ENCODE measurements at regions not wholly inside any gene's neighbourhood (a gene's known extent, or its start where the extent isn't known, plus 50 kb on each side); places are given as distances from the start of the nearest gene placed in this dataset.

DNA sequence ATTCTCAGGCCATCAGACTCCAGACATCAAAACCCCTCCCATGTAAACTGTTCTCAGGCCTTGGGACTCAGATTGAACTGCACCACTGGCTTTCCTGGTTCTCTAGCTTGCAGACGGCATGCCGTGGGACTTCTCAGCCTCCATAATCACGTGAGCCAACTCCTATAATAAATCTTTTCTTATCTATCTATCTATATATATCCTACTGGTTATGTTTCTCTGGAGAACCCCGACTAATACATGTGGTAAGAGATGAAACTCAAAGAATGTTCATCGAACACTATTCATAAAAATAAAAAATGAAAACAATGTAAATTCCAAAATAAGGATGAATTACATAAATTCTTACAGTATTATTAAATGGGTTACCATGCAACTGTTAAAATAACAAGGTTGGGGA is 84.5 kb upstream of the NTRK3 start:
- Histone ChIP-seq H3K27me3 (no peaks in the 10 kb centered on the region), H3K36me3 (no peaks in the 10 kb centered on the region), H3K9me3 (no peaks in the 10 kb centered on the region), H3K4me3 (no peak overlapping the region)
- no peak for DNase-seq

DNA sequence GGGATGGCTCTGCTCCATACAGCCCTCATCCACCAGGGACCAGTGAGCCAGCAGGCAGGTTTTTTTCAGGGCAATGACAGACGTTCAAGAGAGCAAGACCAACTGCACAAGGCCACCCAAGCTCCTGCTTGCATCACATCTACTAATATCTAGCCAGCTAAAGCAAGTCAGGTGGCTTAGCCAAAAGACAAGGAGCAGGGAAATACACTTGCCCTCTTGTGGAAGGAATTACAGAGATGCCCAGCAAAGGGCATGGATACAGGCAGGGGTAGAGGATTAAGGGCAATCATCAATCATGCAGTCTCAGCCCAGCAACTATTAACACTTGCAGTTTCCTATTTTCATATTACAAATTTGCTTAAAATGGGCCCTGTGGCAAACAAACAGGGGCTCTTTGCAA is 81.5 kb upstream of the NTRK3 start:
- Histone ChIP-seq H3K27me3 (no peaks in the 10 kb centered on the region), H3K9me3 (no peaks in the 10 kb centered on the region), H3K36me3 (no peaks in the 10 kb centered on the region), H3K4me3 (no peak overlapping the region)
- no peak for DNase-seq

DNA sequence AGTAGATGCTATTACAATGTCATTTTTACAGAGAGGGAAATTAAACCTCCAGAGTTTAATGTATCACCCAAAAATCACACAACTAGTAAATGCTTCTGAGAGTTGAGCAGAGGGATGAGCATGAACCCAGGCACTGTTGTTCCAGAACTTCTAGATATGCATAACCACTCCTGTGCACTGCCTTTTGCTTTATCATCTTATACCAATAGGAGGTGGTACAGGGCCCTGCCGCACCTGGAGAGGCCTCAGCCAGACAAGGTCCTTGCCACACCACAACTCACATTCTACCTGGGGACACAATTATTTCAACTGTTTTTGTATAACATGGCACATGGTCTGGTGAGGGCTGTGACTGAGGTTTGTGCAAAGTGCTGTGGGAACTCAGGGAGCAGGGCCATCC is 78.5 kb upstream of the NTRK3 start:
- Histone ChIP-seq H3K4me3 (no peak overlapping the region), H3K36me3 (no peaks in the 10 kb centered on the region), H3K27me3 (no peaks in the 10 kb centered on the region), H3K9me3 (no peaks in the 10 kb centered on the region)
- DNase-seq: no peak

DNA sequence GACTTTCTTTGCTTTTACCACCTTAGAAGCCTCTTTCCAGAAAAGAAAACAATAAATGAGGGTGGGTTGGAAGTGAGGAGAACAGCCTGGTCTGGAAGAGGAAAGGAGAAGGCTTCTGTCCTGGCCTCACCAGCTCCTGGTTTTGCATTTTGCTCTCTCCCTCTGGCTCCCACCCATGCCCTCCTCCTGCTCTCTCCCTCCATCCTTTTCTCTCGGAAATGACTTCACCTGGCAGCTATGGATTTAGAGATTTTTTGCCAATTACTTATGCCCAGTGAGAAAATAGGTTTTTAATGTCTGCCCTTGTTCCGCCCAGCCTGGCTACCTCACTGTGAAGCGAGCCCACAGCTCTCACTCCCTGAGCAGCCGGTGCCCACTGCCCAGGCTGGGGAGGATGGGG is 77.9 kb upstream of the NTRK3 start:
- H3K36me3 ChIP-seq: no peaks in the 10 kb centered on the region
- no peaks in the 10 kb centered on the region for H3K9me3 ChIP-seq
- H3K27me3 ChIP-seq: no peaks in the 10 kb centered on the region
- H3K4me3 ChIP-seq: no peak overlapping the region
- DNase-seq: peak; percentile 79

DNA sequence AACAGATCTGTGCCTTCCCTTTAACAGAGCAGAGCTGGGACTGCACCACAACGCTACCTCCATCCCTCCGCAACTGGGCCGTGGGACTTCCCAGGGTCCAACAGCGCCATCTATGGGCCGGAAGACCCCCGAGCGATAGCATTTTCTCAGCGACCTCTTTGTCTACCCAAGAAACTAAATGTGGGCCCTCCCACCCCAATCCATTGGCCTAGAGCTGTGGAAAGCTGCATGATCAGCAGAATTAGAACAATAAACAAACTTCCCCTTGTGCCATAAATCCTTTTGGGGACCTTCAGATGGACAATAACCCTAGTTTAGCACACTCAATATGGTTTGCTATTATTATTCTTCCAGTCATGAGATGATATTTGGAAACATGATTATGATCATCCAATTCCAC is 74.8 kb upstream of the NTRK3 start:
- Histone ChIP-seq H3K36me3 (no peaks in the 10 kb centered on the region), H3K27me3 (no peaks in the 10 kb centered on the region), H3K9me3 (no peaks in the 10 kb centered on the region), H3K4me3 (no peak overlapping the region)
- peak; percentile 36 for DNase-seq

DNA sequence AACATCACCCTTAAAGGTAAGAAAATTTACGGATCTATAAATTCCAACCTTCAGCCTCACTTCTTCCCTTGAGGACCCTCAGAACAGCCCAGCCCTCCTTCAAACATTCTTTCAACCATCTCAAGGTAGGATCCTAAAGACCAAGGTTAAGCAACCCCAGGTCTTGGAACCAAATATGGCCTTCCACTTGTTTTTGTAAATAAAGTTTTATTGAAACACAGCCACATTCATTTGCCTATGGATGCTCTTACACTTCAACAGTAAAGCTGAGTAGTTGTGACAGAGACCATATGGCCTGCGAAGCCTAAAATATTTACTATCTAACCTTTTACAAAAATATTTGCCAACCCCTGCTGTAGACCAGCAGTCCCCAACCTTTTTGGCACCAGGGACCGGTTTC is 70.4 kb upstream of the NTRK3 start:
- H3K27me3 ChIP-seq: no peaks in the 10 kb centered on the region
- H3K9me3 ChIP-seq: no peaks in the 10 kb centered on the region
- no peak overlapping the region for H3K4me3 ChIP-seq
- no peaks in the 10 kb centered on the region for H3K36me3 ChIP-seq
- DNase-seq: no peak

DNA sequence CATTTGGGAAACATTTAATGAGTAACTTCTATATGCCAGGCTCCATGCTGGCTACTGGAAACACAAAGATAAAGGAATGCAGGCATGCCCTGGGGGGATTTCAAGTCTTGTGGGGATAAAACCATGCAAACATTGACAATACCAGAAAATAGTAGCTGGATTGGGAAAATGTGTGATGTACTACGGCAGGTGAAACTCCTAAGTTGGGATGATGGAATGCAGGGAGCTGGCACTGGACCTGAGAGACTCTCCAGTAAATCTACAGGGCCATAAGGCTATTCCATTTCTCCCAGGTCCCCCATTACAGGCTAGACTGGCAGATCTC is 68.2 kb upstream of the NTRK3 start:
- DNase-seq: no peak
- Histone ChIP-seq H3K9me3 (no peaks in the 10 kb centered on the region), H3K27me3 (no peaks in the 10 kb centered on the region), H3K36me3 (no peaks in the 10 kb centered on the region), H3K4me3 (no peak overlapping the region)

DNA sequence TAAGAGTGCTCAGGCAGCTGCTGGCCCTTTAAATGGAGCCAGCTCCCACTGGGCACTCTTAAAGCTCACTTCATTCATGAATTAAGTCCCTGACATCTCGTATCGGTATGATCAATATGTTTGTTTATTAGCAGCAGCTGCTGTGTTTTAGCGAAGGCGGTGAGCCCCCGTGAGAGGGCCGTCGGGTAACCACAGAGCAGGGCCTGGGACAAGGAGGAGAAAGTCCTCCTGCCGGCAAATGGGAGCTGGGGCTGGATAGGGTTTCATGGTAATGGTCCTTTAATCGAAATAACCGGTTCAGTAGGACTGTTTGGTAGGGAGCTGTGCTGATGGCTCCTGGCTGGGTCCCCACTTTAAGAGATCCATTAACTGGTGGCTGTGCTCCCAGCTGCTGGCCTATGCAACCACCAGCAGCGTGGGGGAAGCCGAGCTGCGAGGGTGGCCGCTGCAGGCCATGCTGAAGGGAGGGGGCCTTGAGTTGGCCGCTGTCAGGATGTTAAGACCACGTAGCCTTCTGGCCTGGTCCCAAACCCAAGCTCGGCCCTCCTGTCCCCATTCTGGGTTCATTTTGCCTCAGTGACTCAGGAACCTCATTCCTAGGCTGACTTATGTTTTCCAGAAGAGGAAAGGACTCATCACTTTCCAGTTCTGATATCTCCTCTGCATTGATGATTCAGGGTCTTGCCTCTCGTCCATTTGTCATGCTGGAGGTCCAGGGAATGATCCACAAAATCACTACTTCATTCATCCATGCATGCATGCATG is 67.6 kb upstream of the NTRK3 start:
- Histone ChIP-seq H3K27me3 (no peaks in the 10 kb centered on the region), H3K9me3 (no peaks in the 10 kb centered on the region), H3K4me3 (no peak overlapping the region), H3K36me3 (no peaks in the 10 kb centered on the region)
- no peak for DNase-seq

DNA sequence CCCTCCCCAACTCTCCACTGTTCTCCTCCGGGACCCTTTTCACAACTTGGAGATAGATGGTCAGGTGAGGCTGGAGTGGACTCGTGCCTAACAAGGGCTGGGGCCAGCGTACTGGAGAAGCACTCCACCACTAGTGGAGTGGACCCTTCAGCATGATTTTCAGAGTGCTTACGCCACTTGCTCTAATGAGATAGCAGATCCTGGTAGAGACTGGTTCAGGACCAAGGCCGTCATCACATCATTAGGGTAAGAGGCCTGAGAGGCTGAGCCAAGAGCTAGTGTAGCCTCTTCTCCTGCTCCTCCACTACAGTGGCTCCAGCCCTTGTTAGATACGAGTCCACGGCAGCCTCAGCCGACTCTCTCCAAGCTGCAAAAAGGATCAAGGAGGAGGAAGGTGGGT is 66.9 kb upstream of the NTRK3 start:
- H3K27me3 ChIP-seq: no peaks in the 10 kb centered on the region
- DNase-seq: no peak
- H3K4me3 ChIP-seq: no peak overlapping the region
- H3K36me3 ChIP-seq: no peaks in the 10 kb centered on the region
- H3K9me3 ChIP-seq: no peaks in the 10 kb centered on the region

DNA sequence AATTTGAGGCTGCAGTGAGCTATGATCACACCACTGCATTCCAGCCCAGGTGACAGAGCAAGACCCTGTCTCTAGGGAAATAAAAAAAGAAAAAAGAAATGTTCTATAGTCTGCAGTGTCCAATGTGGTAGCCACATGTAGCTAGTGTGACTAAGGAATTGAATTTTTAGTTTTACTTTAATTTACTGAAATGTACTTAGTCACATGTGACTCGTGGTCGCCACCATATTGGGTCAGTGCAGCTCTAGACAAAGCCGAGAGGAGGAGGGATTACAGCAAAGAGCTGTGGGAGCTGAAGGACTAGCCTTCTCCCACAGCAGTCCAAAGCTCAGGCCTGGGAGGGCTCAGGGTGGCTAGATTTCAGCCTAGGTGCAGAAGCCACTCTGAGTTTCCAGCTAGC is 65.9 kb upstream of the NTRK3 start:
- no peaks in the 10 kb centered on the region for H3K36me3 ChIP-seq
- no peak overlapping the region for H3K4me3 ChIP-seq
- no peak for DNase-seq
- H3K27me3 ChIP-seq: no peaks in the 10 kb centered on the region
- no peaks in the 10 kb centered on the region for H3K9me3 ChIP-seq

DNA sequence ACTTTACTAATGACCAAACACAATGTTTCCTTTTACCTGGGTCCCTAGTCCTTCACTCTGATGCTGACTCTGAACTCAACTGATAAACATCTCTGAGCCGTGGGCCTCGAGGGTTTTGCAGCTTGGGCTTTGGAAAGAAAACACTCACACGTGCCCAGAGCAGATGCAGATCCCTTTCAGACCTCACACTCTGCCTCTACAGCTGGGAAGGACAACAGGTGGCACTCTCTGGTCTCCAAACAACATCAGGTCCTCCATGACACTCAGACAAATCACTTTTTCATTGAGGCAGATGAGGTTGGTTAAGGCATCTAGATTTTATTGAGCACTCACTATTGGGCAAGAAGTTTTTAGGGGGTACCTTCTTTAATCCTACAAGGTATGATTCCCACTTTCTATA is 64.7 kb upstream of the NTRK3 start:
- Histone ChIP-seq H3K27me3 (no peaks in the 10 kb centered on the region), H3K4me3 (no peak overlapping the region), H3K9me3 (no peaks in the 10 kb centered on the region), H3K36me3 (no peaks in the 10 kb centered on the region)
- no peak for DNase-seq

DNA sequence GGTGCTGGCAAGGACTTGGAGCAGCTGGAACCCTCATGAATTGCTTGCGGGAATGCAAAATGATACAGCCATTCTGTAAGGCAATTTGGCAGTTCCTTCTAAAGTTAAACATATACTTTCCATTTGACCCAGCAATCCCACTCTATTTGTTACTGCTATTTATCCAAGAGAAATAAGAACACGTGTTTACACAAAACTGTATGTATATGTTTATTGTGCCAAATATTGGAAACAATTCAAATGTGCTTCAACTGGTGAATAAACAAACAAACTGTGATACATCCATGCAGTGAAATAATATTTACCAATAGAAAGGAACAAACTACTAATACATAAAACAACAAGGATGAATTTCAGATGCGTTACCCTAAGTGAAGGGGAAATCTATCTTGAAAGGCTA is 60.0 kb upstream of the NTRK3 start:
- Histone ChIP-seq H3K36me3 (no peaks in the 10 kb centered on the region), H3K9me3 (no peaks in the 10 kb centered on the region), H3K27me3 (no peaks in the 10 kb centered on the region), H3K4me3 (no peak overlapping the region)
- no peak for DNase-seq

DNA sequence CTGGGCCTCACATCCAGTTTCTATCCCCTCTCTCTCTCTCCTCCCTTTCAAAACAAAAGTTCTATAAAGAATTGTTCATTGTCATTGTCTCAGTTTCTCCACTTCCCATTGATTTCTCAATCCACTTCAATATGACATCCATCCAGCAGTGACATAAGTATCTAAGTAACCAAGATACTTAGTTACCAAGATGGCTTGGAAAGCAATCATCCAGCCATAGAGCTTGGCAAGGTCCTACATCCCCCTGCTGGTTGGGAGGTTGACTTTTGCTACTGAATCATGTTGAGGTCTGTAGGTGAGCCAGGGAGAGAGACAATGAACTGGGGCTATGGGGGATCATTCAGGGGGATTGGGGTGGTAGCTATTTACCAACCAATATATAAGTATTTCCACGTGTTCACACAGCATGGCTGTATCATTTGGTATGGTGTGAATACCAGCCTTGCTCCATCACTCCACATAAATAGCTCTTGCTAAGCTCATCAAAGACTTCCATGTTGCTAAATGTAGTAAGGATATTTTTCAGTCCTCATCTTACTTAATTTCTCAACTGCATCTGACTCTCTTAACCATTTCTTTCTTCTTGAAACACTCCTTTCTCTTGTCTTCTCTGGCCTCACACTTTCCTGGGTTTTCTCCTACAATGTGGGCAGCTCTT is 58.8 kb upstream of the NTRK3 start:
- no peaks in the 10 kb centered on the region for H3K27me3 ChIP-seq
- no peak for DNase-seq
- H3K4me3 ChIP-seq: no peak overlapping the region
- H3K9me3 ChIP-seq: no peaks in the 10 kb centered on the region
- no peaks in the 10 kb centered on the region for H3K36me3 ChIP-seq

DNA sequence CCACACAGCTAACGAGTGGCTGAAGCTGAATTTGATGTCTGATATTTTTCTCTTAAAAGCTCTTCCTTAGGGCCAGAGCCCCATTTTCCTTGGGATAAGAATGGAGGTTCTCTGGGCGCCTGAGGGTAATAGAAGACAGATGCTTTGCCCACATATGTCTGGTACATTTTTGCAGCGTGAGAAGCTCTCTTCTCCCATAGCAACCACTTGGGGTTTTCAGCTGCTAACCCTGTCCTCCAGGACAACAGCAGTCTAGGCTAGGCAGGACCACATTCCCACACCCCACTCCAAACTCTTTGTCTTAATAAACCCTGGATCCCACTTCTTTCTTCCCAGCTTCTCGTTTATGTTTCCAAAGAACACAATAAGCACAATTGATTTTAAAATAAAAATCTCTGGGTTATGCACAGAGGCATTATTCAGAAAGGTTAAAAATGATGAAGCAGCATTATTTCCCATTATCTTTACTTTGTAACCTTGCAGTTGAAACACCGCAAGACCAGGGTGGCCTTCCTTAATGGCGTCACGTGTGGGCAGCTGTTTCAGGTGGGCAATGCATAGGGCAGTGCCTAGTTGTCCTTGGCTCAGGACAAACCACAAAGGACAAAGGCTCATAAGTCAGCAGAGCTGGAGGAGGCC is 56.5 kb upstream of the NTRK3 start:
- DNase-seq: no peak
- no peaks in the 10 kb centered on the region for H3K27me3 ChIP-seq
- no peak overlapping the region for H3K4me3 ChIP-seq
- no peaks in the 10 kb centered on the region for H3K9me3 ChIP-seq
- H3K36me3 ChIP-seq: no peaks in the 10 kb centered on the region

DNA sequence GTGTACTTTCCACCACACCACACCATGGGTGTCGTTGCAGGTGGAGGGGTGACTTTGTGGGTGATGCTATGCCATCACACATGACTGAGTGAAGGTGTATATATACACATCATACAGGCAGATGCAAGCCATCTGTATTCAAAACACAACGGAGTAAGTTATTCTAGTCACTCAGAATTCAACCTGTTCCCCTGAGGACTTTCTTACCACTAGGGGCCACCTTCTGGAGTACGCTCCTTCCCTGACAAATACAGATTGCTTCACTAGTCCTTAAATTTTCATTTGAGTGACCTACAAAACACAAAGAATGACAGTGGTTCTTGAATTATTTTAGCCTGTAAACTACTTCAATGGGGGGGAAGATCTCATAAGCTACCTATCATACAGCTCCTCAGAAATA is 52.8 kb upstream of the NTRK3 start:
- no peaks in the 10 kb centered on the region for H3K36me3 ChIP-seq
- no peak overlapping the region for H3K4me3 ChIP-seq
- H3K9me3 ChIP-seq: no peaks in the 10 kb centered on the region
- no peak for DNase-seq
- no peaks in the 10 kb centered on the region for H3K27me3 ChIP-seq

DNA sequence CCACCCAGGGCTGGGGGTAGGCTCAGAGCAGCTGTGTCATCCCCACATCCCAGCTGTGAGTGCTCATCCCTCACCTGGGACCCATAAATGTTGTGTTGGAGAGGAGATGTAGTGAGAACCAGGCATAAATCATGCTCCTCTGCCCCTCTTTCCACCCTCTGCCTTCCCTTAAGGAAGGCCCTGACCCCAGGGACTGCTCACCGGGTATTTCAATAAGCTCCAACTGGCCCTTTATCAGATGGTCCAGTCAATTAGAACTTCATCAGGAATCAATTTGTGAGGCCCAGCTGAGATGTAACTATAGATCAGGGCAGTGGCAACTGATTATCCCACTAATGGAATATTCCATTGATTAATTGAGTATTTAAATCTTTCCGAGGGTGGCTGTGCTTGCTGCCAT is 50.8 kb upstream of the NTRK3 start:
- DNase-seq: no peak
- H3K27me3 ChIP-seq: no peaks in the 10 kb centered on the region
- H3K4me3 ChIP-seq: no peak overlapping the region
- H3K36me3 ChIP-seq: no peaks in the 10 kb centered on the region
- H3K9me3 ChIP-seq: no peaks in the 10 kb centered on the region
